Smooth muscle cell (in vitro differentiated cells): ENCODE measurements at regions not wholly inside any gene's neighbourhood (a gene's known extent, or its start where the extent isn't known, plus 50 kb on each side); places are given as distances from the start of the nearest gene placed in this dataset.
"Not testable (repeated sequence)": the region's sequence is repeated elsewhere in the genome, so short reads cannot be mapped to it uniquely, and the experiment has no call there.

ENCODE experiments used
- DNase-seq: peaks from one replicate; lab custom pipeline; 2025; ENCODE audit not compliant: unreplicated experiment; lab: John Stamatoyannopoulos, UW
- H2AFZ ChIP-seq: fragments of 200-600 bp; sonication (generic); 2 replicates; pipeline ENCODE4 v1.6.0; 2016; ENCODE audit warnings: antibody characterized with exemption, low read depth, mild to moderate bottlenecking
- H3F3A ChIP-seq: fragments of 200-600 bp; sonication (generic); 2 replicates; pipeline ENCODE4 v1.6.0; 2017; ENCODE audit warnings: antibody characterized with exemption, low read depth
- H3K27ac ChIP-seq: fragments of 200-600 bp; sonication (generic); 2 replicates; pipeline ENCODE4 v1.5.1; 2016; ENCODE audit warnings: low read depth, mild to moderate bottlenecking
- H3K27me3 ChIP-seq: fragments of 200-600 bp; sonication (generic); 2 replicates; pipeline ENCODE4 v1.6.1; 2016; ENCODE audit warnings: low read depth, mild to moderate bottlenecking
- H3K36me3 ChIP-seq: fragments of 200-600 bp; sonication (generic); 2 replicates; pipeline ENCODE4 v1.5.1; 2016; ENCODE audit warnings: low read depth
- H3K4me1 ChIP-seq: fragments of 200-600 bp; sonication (generic); 2 replicates; pipeline ENCODE4 v1.5.1; 2016; ENCODE audit warnings: low read depth
- H3K4me2 ChIP-seq: fragments of 200-600 bp; sonication (generic); 2 replicates; pipeline ENCODE4 v1.6.0; 2016; ENCODE audit warnings: mild to moderate bottlenecking
- H3K4me3 ChIP-seq: fragments of 200-600 bp; sonication (generic); 2 replicates; pipeline ENCODE4 v1.5.1; 2016; ENCODE audit warnings: mild to moderate bottlenecking
- H3K79me2 ChIP-seq: fragments of 200-600 bp; sonication (generic); 2 replicates; pipeline ENCODE4 v1.6.0; 2016; ENCODE audit warnings: low read depth, mild to moderate bottlenecking
- H3K9ac ChIP-seq: fragments of 200-600 bp; sonication (generic); 2 replicates; pipeline ENCODE4 v1.6.0; 2016; ENCODE audit warnings: low read depth
- H3K9me3 ChIP-seq: fragments of 200-600 bp; sonication (generic); replicated peaks from 2 replicates; pipeline ENCODE4 v1.5.1; 2016; ENCODE audit warnings: low read depth
- H4K20me1 ChIP-seq: fragments of 200-600 bp; sonication (generic); 2 replicates; pipeline ENCODE4 v1.6.0; 2016; ENCODE audit warnings: low read depth
- WGBS: methylation state at CpG from one replicate; pipeline ENCODE4 v1.1.7; 2016; ENCODE audit warnings: low lambda C conversion rate; 5-methylcytosine and 5-hydroxymethylcytosine counted together
- TF ChIP-seq, protein P1 (sequence below): fragments of 200-600 bp; sonication (generic); IDR thresholded peaks from 2 replicates; pipeline ENCODE4 v1.5.1; 2017; ENCODE audit warnings: borderline replicate concordance, mild to moderate bottlenecking, antibody characterized with exemption; ENCODE audit not compliant: insufficient read depth, poor library complexity, severe bottlenecking

DNA sequence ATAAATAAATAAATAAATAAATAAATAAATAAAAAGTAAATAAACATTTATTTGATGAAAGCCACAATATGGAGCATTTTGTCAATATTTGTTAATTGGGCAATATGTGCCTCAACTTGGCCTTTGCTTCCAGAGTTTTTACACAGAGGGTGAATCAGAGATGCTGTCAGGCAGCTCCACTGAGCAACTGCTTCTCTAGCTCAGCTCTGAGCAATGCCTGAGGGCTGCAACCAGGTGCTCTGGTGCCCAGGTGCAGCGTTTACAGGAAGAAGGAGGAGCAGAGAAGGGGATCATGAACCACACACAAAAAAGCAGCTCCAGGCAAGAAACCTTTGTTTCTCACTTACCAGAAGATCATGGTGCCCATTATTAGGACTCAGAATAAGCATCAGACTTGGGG lies 876.2 kb upstream of the AUTS2 start:
- H3K9ac ChIP-seq = no peak overlapping the region
- H3K79me2 ChIP-seq = no peaks in the 10 kb centered on the region
- no peak for DNase-seq
- no peak overlapping the region for H3K4me3 ChIP-seq
- 70% methylated on average over 1 of the region's 1 CpG for WGBS
- no peak overlapping the region for H2AFZ ChIP-seq
- peaks cover 12% of the 10 kb centered on the region for H3K27me3 ChIP-seq
- no peaks in the 10 kb centered on the region for H3K9me3 ChIP-seq
- H3K36me3 ChIP-seq = no peaks in the 10 kb centered on the region
- no peaks in the 10 kb centered on the region for H3F3A ChIP-seq
- no peak overlapping the region for H3K27ac ChIP-seq
- H3K4me1 ChIP-seq = no peaks in the 10 kb centered on the region
- no peak overlapping the region for H3K4me2 ChIP-seq
- H4K20me1 ChIP-seq = no peaks in the 10 kb centered on the region
- TF ChIP-seq, protein P1, sequence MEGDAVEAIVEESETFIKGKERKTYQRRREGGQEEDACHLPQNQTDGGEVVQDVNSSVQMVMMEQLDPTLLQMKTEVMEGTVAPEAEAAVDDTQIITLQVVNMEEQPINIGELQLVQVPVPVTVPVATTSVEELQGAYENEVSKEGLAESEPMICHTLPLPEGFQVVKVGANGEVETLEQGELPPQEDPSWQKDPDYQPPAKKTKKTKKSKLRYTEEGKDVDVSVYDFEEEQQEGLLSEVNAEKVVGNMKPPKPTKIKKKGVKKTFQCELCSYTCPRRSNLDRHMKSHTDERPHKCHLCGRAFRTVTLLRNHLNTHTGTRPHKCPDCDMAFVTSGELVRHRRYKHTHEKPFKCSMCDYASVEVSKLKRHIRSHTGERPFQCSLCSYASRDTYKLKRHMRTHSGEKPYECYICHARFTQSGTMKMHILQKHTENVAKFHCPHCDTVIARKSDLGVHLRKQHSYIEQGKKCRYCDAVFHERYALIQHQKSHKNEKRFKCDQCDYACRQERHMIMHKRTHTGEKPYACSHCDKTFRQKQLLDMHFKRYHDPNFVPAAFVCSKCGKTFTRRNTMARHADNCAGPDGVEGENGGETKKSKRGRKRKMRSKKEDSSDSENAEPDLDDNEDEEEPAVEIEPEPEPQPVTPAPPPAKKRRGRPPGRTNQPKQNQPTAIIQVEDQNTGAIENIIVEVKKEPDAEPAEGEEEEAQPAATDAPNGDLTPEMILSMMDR = no peak

DNA sequence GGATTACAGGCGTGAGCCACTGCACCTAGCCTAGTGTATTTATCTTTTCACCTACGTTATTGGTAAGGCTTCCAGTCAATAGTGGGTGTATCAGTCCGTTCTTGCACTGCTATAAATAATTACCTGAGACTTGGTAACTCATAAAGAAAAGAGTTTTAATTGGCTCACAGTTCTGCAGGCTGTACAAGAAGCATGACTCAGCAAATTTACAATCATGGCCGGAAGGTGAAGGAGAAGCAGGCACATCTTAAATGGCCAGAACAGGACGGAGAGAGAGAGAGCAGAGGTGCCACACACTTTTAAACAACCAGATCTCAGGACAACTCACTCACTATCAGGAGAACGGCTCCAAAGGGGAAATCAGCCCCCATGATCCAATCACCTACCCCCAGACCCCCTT lies 873.3 kb upstream of the AUTS2 start:
- H3K79me2 ChIP-seq = no peaks in the 10 kb centered on the region
- no peak overlapping the region for H3K9ac ChIP-seq
- no peak overlapping the region for H3K4me3 ChIP-seq
- no peaks in the 10 kb centered on the region for H3K36me3 ChIP-seq
- no peaks in the 10 kb centered on the region for H3F3A ChIP-seq
- 85% methylated on average over 6 of the region's 6 CpGs for WGBS
- H3K27me3 ChIP-seq = peaks cover 15% of the 10 kb centered on the region
- no peak overlapping the region for H2AFZ ChIP-seq
- DNase-seq = no peak
- H3K4me1 ChIP-seq = no peaks in the 10 kb centered on the region
- TF ChIP-seq, protein P1 = no peak
- no peak overlapping the region for H3K27ac ChIP-seq
- H4K20me1 ChIP-seq = no peaks in the 10 kb centered on the region
- no peaks in the 10 kb centered on the region for H3K9me3 ChIP-seq
- H3K4me2 ChIP-seq = no peak overlapping the region

DNA sequence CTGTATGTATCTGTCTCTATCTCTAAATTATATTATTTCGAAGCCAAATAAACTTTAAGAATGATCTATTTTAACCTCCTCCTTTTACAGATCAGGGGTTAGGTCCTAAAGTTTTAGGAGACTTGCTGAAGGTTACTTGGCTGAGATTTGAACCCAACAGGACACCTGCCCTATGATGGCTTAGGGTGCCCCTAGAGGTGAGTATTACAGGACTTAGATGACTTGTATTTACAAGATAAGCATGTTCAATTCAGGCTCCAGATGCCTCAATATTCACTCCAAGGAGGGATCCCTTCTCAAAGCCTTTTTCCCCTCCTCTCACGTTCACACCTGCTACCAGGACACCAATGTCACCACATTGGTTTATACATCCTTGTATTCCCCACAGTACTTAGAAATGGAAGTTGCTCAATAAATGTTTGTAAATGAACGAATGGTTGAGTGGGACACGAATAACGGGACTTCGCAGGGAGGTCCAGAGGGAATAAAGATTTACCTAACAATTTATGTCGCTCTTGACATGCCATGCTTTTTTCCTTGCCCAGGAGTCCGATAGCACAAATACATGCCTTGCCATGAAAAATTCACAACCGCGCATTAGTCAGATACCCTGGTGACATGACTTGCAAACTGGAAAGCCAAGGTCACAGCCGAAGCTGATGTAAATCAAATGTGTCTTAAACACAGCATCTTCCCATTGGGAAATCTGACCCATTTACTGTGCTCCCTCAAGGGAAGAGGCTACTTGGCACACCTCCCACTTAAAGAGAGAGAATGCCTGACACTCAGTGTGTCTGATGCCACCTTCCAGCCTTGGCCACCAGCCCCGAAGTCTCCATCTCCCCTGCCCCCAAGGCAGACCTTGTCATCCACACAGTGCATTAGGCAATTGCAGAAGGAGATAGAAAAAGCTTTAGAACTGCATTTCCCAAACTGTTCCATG lies 872.2 kb upstream of the AUTS2 start:
- no peak for DNase-seq
- H3F3A ChIP-seq = no peaks in the 10 kb centered on the region
- H4K20me1 ChIP-seq = no peaks in the 10 kb centered on the region
- H3K9ac ChIP-seq = no peak overlapping the region
- H3K4me2 ChIP-seq = no peak overlapping the region
- no peaks in the 10 kb centered on the region for H3K79me2 ChIP-seq
- no peaks in the 10 kb centered on the region for H3K4me1 ChIP-seq
- peaks cover 15% of the 10 kb centered on the region for H3K27me3 ChIP-seq
- no peak overlapping the region for H3K27ac ChIP-seq
- H2AFZ ChIP-seq = no peak overlapping the region
- H3K9me3 ChIP-seq = no peaks in the 10 kb centered on the region
- H3K36me3 ChIP-seq = no peaks in the 10 kb centered on the region
- 94% methylated on average over 12 of the region's 12 CpGs for WGBS
- TF ChIP-seq, protein P1 = no peak
- no peak overlapping the region for H3K4me3 ChIP-seq

DNA sequence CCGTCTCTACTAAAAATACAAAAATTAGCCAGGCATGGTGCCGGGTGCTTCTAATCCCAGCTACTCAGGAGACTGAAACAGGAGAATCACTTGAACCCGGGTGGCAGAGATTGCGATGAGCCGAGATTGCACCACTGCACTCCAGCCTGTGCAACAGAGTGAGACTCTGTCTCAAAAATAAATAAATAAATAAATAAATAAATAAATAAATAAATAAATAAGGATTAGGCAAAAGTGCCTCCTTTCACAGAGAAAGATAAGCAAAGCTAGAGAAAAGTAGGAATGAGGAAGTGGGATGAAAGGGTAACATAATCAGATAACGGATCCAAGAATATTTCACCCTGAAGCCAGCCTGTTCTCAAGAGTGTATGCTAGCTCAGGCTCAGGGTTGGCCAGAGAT lies 869.6 kb upstream of the AUTS2 start:
- not testable (repeated sequence) for DNase-seq, H3F3A ChIP-seq, H3K36me3 ChIP-seq, H3K9ac ChIP-seq, H3K27ac ChIP-seq, H2AFZ ChIP-seq, H3K79me2 ChIP-seq, H3K4me1 ChIP-seq, H3K4me2 ChIP-seq, H3K4me3 ChIP-seq, H4K20me1 ChIP-seq, H3K9me3 ChIP-seq
- peaks cover 17% of the 10 kb centered on the region for H3K27me3 ChIP-seq
- 90% methylated on average over 6 of the region's 6 CpGs for WGBS
